ENCODE measurements at regions not wholly inside any gene's neighbourhood (a gene's known extent, or its start where the extent isn't known, plus 50 kb on each side); places are given as distances from the start of the nearest gene placed in this dataset.
A peak's percentile ranks its signal among the peaks of the same experiment; 100 is the strongest.

- Histone ChIP-seq H3K4me3 (ENCODE audit: low read depth in 1 of 3, low read length in 3 of 3) (no peak overlapping the region), H3K36me3 (ENCODE audit: control insufficient read depth in 4 of 4, insufficient read depth in 3 of 4, low read depth in 1 of 4, low read length in 3 of 4) (no peaks in the 10 kb centered on the region), H3K27me3 (ENCODE audit: control insufficient read depth in 4 of 4, insufficient read depth in 4 of 4, low read length in 3 of 4) (no peaks in the 10 kb centered on the region), H3K27ac (ENCODE audit: low read depth in 1 of 2, low read length in 2 of 2) (no peak overlapping the region), H3K9me3 (ENCODE audit: control insufficient read depth in 4 of 4, low read length in 3 of 4) (no peaks in the 10 kb centered on the region), H3K4me1 (ENCODE audit: control insufficient read depth in 4 of 4, insufficient read depth in 4 of 4, low read length in 3 of 4) (peaks cover 0 to 6% (median 2%) of the 10 kb centered on the region in 4 donors), H3K9ac (ENCODE audit: low read depth in 1 of 2, low read length in 2 of 2) (no peak overlapping the region)
- peak in 1 of 2 donors; percentile 58 for TF ChIP-seq HNF4A (conservative IDR thresholded peaks at IDR 0.05)
- TF ChIP-seq REST (IDR thresholded peaks at IDR 0.05) = no peak
- no peak for TF ChIP-seq NR2F2 (IDR thresholded peaks at IDR 0.05)
- peak; percentile 19 for TF ChIP-seq HNF4G (IDR thresholded peaks at IDR 0.05)
- WGBS = 91% methylated on average over 1 of the region's 1 CpG
- DNase-seq (ENCODE audit: low spot score) = no peak
Measured at GRCh38 chr3:187873843-187874242, 128.6 kb upstream of the BCL6 start.

DNA sequence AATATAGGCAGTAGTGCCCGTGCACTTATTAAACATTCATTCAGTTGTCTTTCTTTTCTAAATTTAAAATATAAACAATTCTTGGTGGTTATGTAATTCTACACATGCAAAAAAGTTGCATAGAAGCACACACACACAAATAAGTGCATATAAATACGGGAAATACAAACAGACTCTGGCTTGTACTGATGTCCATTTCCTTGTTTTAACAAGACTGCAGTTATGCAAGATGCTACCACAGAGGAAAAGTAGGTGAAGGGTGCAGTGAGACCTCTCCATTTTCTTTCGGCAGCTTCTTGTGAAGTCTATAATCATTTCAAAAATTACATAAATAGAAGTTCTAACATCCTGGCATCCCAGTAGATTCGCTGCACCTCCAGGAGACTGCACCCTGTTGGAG lies 130.6 kb upstream of the BCL6 start:
- Histone ChIP-seq H3K4me1 (ENCODE audit: control insufficient read depth in 4 of 4, insufficient read depth in 4 of 4, low read length in 3 of 4) (peaks cover 0 to 15% (median 5%) of the 10 kb centered on the region in 4 donors), H3K9me3 (ENCODE audit: control insufficient read depth in 4 of 4, low read length in 3 of 4) (no peaks in the 10 kb centered on the region), H3K4me3 (ENCODE audit: low read depth in 1 of 3, low read length in 3 of 3) (no peak overlapping the region), H3K27me3 (ENCODE audit: control insufficient read depth in 4 of 4, insufficient read depth in 4 of 4, low read length in 3 of 4) (no peaks in the 10 kb centered on the region), H3K36me3 (ENCODE audit: control insufficient read depth in 4 of 4, insufficient read depth in 3 of 4, low read depth in 1 of 4, low read length in 3 of 4) (no peaks in the 10 kb centered on the region), H3K9ac (ENCODE audit: low read depth in 1 of 2, low read length in 2 of 2) (no peak overlapping the region), H3K27ac (ENCODE audit: low read depth in 1 of 2, low read length in 2 of 2) (no peak overlapping the region)
- WGBS = 83% methylated on average over 4 of the region's 4 CpGs
- TF ChIP-seq JUND (IDR thresholded peaks at IDR 0.05) (no peak), REST (IDR thresholded peaks at IDR 0.05) (no peak), MAX (IDR thresholded peaks at IDR 0.05) (no peak), HNF4A (conservative IDR thresholded peaks at IDR 0.05) (no peak), FOXA1 (IDR thresholded peaks at IDR 0.05) (no peak), EGR1 (IDR thresholded peaks at IDR 0.05; ENCODE audit: low read depth in 2 of 2) (no peak), RXRA (IDR thresholded peaks at IDR 0.05) (no peak), FOXA2 (IDR thresholded peaks at IDR 0.05) (no peak), NR2F2 (IDR thresholded peaks at IDR 0.05) (no peak), YY1 (IDR thresholded peaks at IDR 0.05) (no peak), TAF1 (conservative IDR thresholded peaks at IDR 0.05) (no peak)
- TF ChIP-seq, protein P1, sequence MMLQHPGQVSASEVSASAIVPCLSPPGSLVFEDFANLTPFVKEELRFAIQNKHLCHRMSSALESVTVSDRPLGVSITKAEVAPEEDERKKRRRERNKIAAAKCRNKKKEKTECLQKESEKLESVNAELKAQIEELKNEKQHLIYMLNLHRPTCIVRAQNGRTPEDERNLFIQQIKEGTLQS (IDR thresholded peaks at IDR 0.05) = no peak
- TF ChIP-seq, protein P2, sequence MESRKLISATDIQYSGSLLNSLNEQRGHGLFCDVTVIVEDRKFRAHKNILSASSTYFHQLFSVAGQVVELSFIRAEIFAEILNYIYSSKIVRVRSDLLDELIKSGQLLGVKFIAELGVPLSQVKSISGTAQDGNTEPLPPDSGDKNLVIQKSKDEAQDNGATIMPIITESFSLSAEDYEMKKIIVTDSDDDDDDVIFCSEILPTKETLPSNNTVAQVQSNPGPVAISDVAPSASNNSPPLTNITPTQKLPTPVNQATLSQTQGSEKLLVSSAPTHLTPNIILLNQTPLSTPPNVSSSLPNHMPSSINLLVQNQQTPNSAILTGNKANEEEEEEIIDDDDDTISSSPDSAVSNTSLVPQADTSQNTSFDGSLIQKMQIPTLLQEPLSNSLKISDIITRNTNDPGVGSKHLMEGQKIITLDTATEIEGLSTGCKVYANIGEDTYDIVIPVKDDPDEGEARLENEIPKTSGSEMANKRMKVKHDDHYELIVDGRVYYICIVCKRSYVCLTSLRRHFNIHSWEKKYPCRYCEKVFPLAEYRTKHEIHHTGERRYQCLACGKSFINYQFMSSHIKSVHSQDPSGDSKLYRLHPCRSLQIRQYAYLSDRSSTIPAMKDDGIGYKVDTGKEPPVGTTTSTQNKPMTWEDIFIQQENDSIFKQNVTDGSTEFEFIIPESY (IDR thresholded peaks at IDR 0.05) = no peak
- DNase-seq (ENCODE audit: low spot score) = no peak

Data from liver (tissue), 7 donors.